ENCODE measurements at regions not wholly inside any gene's neighbourhood (a gene's known extent, or its start where the extent isn't known, plus 50 kb on each side); places are given as distances from the start of the nearest gene placed in this dataset.

- Mint-ChIP-seq H3K27ac (ENCODE audit: unreplicated experiment) (no peak overlapping the region), H3K9me3 (ENCODE audit: low read depth, unreplicated experiment) (peaks cover 4% of the 10 kb centered on the region), H3K27me3 (ENCODE audit: unreplicated experiment) (no peaks in the 10 kb centered on the region), H3K4me3 (ENCODE audit: low read depth, unreplicated experiment) (no peak overlapping the region), H3K36me3 (ENCODE audit: insufficient read depth, unreplicated experiment) (no peaks in the 10 kb centered on the region), H3K4me1 (ENCODE audit: low read depth, unreplicated experiment) (no peaks in the 10 kb centered on the region)
- BruUV-seq (replicated peaks): no TSS peak
- intact Hi-C loops (cut with micrococcal nuclease; ENCODE audit: unreplicated experiment): no loop called here
- CTCF ChIA-PET: no interaction called here
- TF ChIP-seq CTCF (IDR thresholded peaks at IDR 0.05; ENCODE audit: unreplicated experiment): no peak
- DNase-seq: no peak
These were observed 775.0 kb upstream of the LRRC4C start for GRCh38 chr11:42234451-42234951.

- Mint-ChIP-seq H3K9me3 (ENCODE audit: low read depth, unreplicated experiment) (peaks cover 7% of the 10 kb centered on the region), H3K27me3 (ENCODE audit: unreplicated experiment) (no peaks in the 10 kb centered on the region), H3K27ac (ENCODE audit: unreplicated experiment) (no peak overlapping the region), H3K4me3 (ENCODE audit: low read depth, unreplicated experiment) (no peak overlapping the region), H3K4me1 (ENCODE audit: low read depth, unreplicated experiment) (no peaks in the 10 kb centered on the region), H3K36me3 (ENCODE audit: insufficient read depth, unreplicated experiment) (no peaks in the 10 kb centered on the region)
- CTCF ChIA-PET: no interaction called here
- TF ChIP-seq CTCF (IDR thresholded peaks at IDR 0.05; ENCODE audit: unreplicated experiment): no peak
- BruUV-seq (replicated peaks): no TSS peak
- no peak for DNase-seq
- intact Hi-C loops (cut with micrococcal nuclease; ENCODE audit: unreplicated experiment): no loop called here
These were observed 778.3 kb upstream of the LRRC4C start for GRCh38 chr11:42237701-42238235.

- H3K9me3 Mint-ChIP-seq (ENCODE audit: low read depth, unreplicated experiment): peaks cover 7% of the 10 kb centered on the region
- TF ChIP-seq CTCF (IDR thresholded peaks at IDR 0.05; ENCODE audit: unreplicated experiment): no peak
- DNase-seq: no peak
- H3K4me3 Mint-ChIP-seq (ENCODE audit: low read depth, unreplicated experiment): no peak overlapping the region
- no peak overlapping the region for H3K27ac Mint-ChIP-seq (ENCODE audit: unreplicated experiment)
- intact Hi-C loops (cut with micrococcal nuclease; ENCODE audit: unreplicated experiment): no loop called here
- no peaks in the 10 kb centered on the region for H3K4me1 Mint-ChIP-seq (ENCODE audit: low read depth, unreplicated experiment)
- no peaks in the 10 kb centered on the region for H3K36me3 Mint-ChIP-seq (ENCODE audit: insufficient read depth, unreplicated experiment)
- no TSS peak for BruUV-seq (replicated peaks)
- no peaks in the 10 kb centered on the region for H3K27me3 Mint-ChIP-seq (ENCODE audit: unreplicated experiment)
- CTCF ChIA-PET: no interaction called here
These were observed 779.7 kb upstream of the LRRC4C start for GRCh38 chr11:42239188-42239587.

GRCh38 chr11:42243385-42243784, 783.9 kb upstream of the LRRC4C start:
- CTCF ChIA-PET: no interaction called here
- H3K36me3 Mint-ChIP-seq (ENCODE audit: insufficient read depth, unreplicated experiment): no peaks in the 10 kb centered on the region

More at GRCh38 chr11:42243385-42243784, 783.9 kb upstream of the LRRC4C start:
- H3K27ac Mint-ChIP-seq (ENCODE audit: unreplicated experiment): no peak overlapping the region
- no TSS peak for BruUV-seq (replicated peaks)
- DNase-seq: no peak
- H3K4me1 Mint-ChIP-seq (ENCODE audit: low read depth, unreplicated experiment): no peaks in the 10 kb centered on the region
- TF ChIP-seq CTCF (IDR thresholded peaks at IDR 0.05; ENCODE audit: unreplicated experiment): no peak
- intact Hi-C loops (cut with micrococcal nuclease; ENCODE audit: unreplicated experiment): no loop called here
- peaks cover 6% of the 10 kb centered on the region for H3K9me3 Mint-ChIP-seq (ENCODE audit: low read depth, unreplicated experiment)
- H3K27me3 Mint-ChIP-seq (ENCODE audit: unreplicated experiment): no peaks in the 10 kb centered on the region
- no peak overlapping the region for H3K4me3 Mint-ChIP-seq (ENCODE audit: low read depth, unreplicated experiment)
